Right renal cortex interstitium (tissue), 3 donors: ENCODE measurements at regions not wholly inside any gene's neighbourhood (a gene's known extent, or its start where the extent isn't known, plus 50 kb on each side); places are given as distances from the start of the nearest gene placed in this dataset.
"Not testable (repeated sequence)": the region's sequence is repeated elsewhere in the genome, so short reads cannot be mapped to it uniquely, and the experiment has no call there.

Experiments used
- DNase-seq, 3 donors: peaks; one replicate each; pipeline ENCODE4 v3.0.0-alpha.2; 2013; ENCODE audit warnings: low read depth in 3 of 3, low spot score in 2 of 3

GRCh38 chr7:1340461-1341360 is 108.0 kb downstream of the UNCX start:
- DNase-seq, result no peak

GRCh38 chr7:1341361-1342089 is 108.9 kb downstream of the UNCX start:
- DNase-seq, result no peak

GRCh38 chr7:1342090-1342640 is 109.5 kb downstream of the UNCX start:
- no peak for DNase-seq

GRCh38 chr7:1343551-1343950 is 110.9 kb downstream of the UNCX start:
- DNase-seq, result no peak

GRCh38 chr7:1344421-1344820 is 111.7 kb downstream of the UNCX start:
- no peak for DNase-seq

GRCh38 chr7:1344981-1345701 is 112.5 kb downstream of the UNCX start:
- DNase-seq, result no peak

GRCh38 chr7:1345796-1346755 is 113.2 kb downstream of the MICALL2 start:
- no peak for DNase-seq

GRCh38 chr7:1346851-1347250 is 112.4 kb downstream of the MICALL2 start:
- DNase-seq, result no peak

- DNase-seq, result no peak
Measured at GRCh38 chr7:1348096-1348822, 111.0 kb downstream of the MICALL2 start.

- no peak for DNase-seq
Measured at GRCh38 chr7:1348823-1349335, 110.4 kb downstream of the MICALL2 start.

GRCh38 chr7:1349351-1349761 is 109.9 kb downstream of the MICALL2 start:
- no peak for DNase-seq

GRCh38 chr7:1351881-1352625 is 107.2 kb downstream of the MICALL2 start:
- DNase-seq, result no peak

GRCh38 chr7:1352656-1353271 is 106.5 kb downstream of the MICALL2 start:
- DNase-seq, result no peak

GRCh38 chr7:1354661-1355567 is 104.4 kb downstream of the MICALL2 start:
- DNase-seq, result no peak

- no peak for DNase-seq
Measured at GRCh38 chr7:1355568-1356340, 103.5 kb downstream of the MICALL2 start.

GRCh38 chr7:1356853-1357252 is 102.4 kb downstream of the MICALL2 start:
- DNase-seq, result not testable (repeated sequence)
